Parathyroid adenoma (tissue), 2 donors: ENCODE measurements at regions not wholly inside any gene's neighbourhood (a gene's known extent, or its start where the extent isn't known, plus 50 kb on each side); places are given as distances from the start of the nearest gene placed in this dataset.

ENCODE experiments used
- H2AFZ ChIP-seq: fragments of 300-600 bp; sonication (generic); one replicate; pipeline ENCODE4 v1.7.0; 2017; ENCODE audit warnings: antibody characterized with exemption, mild to moderate bottlenecking
- H3K27ac ChIP-seq: fragments of 300-600 bp; sonication (generic); one replicate; pipeline ENCODE4 v1.7.0; 2017
- H3K27me3 ChIP-seq: fragments of 300-600 bp; sonication (generic); one replicate; pipeline ENCODE4 v1.7.0; 2017; ENCODE audit warnings: low read length; ENCODE audit not compliant: control insufficient read depth, insufficient read depth
- H3K36me3 ChIP-seq: fragments of 300-600 bp; sonication (generic); one replicate; pipeline ENCODE4 v1.7.0; 2017; ENCODE audit warnings: low read length; ENCODE audit not compliant: control insufficient read depth, insufficient read depth
- H3K4me1 ChIP-seq: fragments of 300-600 bp; sonication (generic); one replicate; pipeline ENCODE4 v1.7.0; 2017; ENCODE audit warnings: control low read depth
- H3K4me2 ChIP-seq: fragments of 300-600 bp; sonication (generic); one replicate; pipeline ENCODE4 v1.7.0; 2017; ENCODE audit warnings: low read length
- H3K4me3 ChIP-seq: fragments of 300-600 bp; sonication (generic); one replicate; pipeline ENCODE4 v1.7.0; 2017; ENCODE audit warnings: low read depth, low read length
- H3K79me2 ChIP-seq: fragments of 300-600 bp; sonication (generic); one replicate; pipeline ENCODE4 v1.7.0; 2017; ENCODE audit warnings: control low read depth
- H3K9ac ChIP-seq: fragments of 300-600 bp; sonication (generic); one replicate; pipeline ENCODE4 v1.7.0; 2017; ENCODE audit warnings: mild to moderate bottlenecking
- H3K9me3 ChIP-seq: fragments of 300-600 bp; sonication (generic); one replicate; pipeline ENCODE4 v1.7.0; 2017; ENCODE audit warnings: low read length; ENCODE audit not compliant: control insufficient read depth
- CTCF ChIP-seq: fragments of 300-600 bp; sonication (generic); IDR thresholded peaks from one replicate; pipeline ENCODE4 v1.7.0; 2017; ENCODE audit warnings: antibody characterized with exemption, mild to moderate bottlenecking
- donor health status: primary hyperparathyroidism.

- Histone ChIP-seq H3K9me3 (no peaks in the 10 kb centered on the region), H3K4me1 (no peaks in the 10 kb centered on the region)
Observed at GRCh38 chr9:13896922-13897835, 416.8 kb downstream of the NFIB start.

GRCh38 chr9:13896047-13896446, 417.9 kb downstream of the NFIB start:
- no peaks in the 10 kb centered on the region for H3K36me3 ChIP-seq
- no peaks in the 10 kb centered on the region for H3K9me3 ChIP-seq
- no peaks in the 10 kb centered on the region for H3K27me3 ChIP-seq
- H3K79me2 ChIP-seq = no peaks in the 10 kb centered on the region
- H3K4me1 ChIP-seq = no peaks in the 10 kb centered on the region
- H3K9ac ChIP-seq = no peak overlapping the region
- H2AFZ ChIP-seq = no peak overlapping the region
- H3K4me3 ChIP-seq = no peak overlapping the region
- no peak overlapping the region for H3K27ac ChIP-seq
- no peak for TF ChIP-seq CTCF
- H3K4me2 ChIP-seq = no peak overlapping the region

More at GRCh38 chr9:13896922-13897835, 416.8 kb downstream of the NFIB start:
- Histone ChIP-seq H3K4me3 (no peak overlapping the region), H3K27ac (peak overlapping the region; percentile 54), H3K4me2 (no peak overlapping the region), H2AFZ (no peak overlapping the region), H3K27me3 (no peaks in the 10 kb centered on the region), H3K9ac (no peak overlapping the region), H3K36me3 (no peaks in the 10 kb centered on the region), H3K79me2 (no peaks in the 10 kb centered on the region)
- TF ChIP-seq CTCF = no peak

- no peak for TF ChIP-seq CTCF
- Histone ChIP-seq H3K9ac (no peak overlapping the region), H3K4me2 (no peak overlapping the region), H3K4me1 (no peaks in the 10 kb centered on the region), H3K36me3 (no peaks in the 10 kb centered on the region), H3K27me3 (no peaks in the 10 kb centered on the region), H3K79me2 (no peaks in the 10 kb centered on the region), H2AFZ (no peak overlapping the region), H3K9me3 (no peaks in the 10 kb centered on the region), H3K4me3 (no peak overlapping the region), H3K27ac (no peak overlapping the region)
Observed at GRCh38 chr9:13885258-13885657, 428.7 kb downstream of the NFIB start.

GRCh38 chr9:13879981-13880380, 434.0 kb downstream of the NFIB start:
- Histone ChIP-seq H3K4me2 (no peak overlapping the region), H3K27me3 (no peaks in the 10 kb centered on the region), H3K27ac (no peak overlapping the region), H3K4me3 (no peak overlapping the region), H3K36me3 (no peaks in the 10 kb centered on the region), H3K4me1 (no peaks in the 10 kb centered on the region), H3K79me2 (no peaks in the 10 kb centered on the region), H3K9me3 (no peaks in the 10 kb centered on the region), H3K9ac (no peak overlapping the region), H2AFZ (no peak overlapping the region)
- no peak for TF ChIP-seq CTCF

GRCh38 chr9:13879011-13879410, 434.9 kb downstream of the NFIB start:
- TF ChIP-seq CTCF = no peak
- no peak overlapping the region for H3K4me2 ChIP-seq

More at GRCh38 chr9:13879011-13879410, 434.9 kb downstream of the NFIB start:
- H3K4me3 ChIP-seq = no peak overlapping the region
- no peak overlapping the region for H3K9ac ChIP-seq
- no peaks in the 10 kb centered on the region for H3K4me1 ChIP-seq
- H3K79me2 ChIP-seq = no peaks in the 10 kb centered on the region
- no peak overlapping the region for H2AFZ ChIP-seq
- no peaks in the 10 kb centered on the region for H3K27me3 ChIP-seq
- no peaks in the 10 kb centered on the region for H3K9me3 ChIP-seq
- no peaks in the 10 kb centered on the region for H3K36me3 ChIP-seq
- H3K27ac ChIP-seq = no peak overlapping the region
